H1 (cell line): ENCODE measurements at regions not wholly inside any gene's neighbourhood (a gene's known extent, or its start where the extent isn't known, plus 50 kb on each side); places are given as distances from the start of the nearest gene placed in this dataset.

ENCODE experiments used
- CTCF ChIA-PET: fragments of 300-600 bp; sonication (Branson Sonifier 250); formaldehyde crosslinking; loops from one replicate; lab custom pipeline; 2021; ENCODE audit not compliant: partially characterized antibody; lab: Charles Lee
- POLR2A ChIA-PET: fragments of 300-600 bp; sonication (Branson Sonifier 250); formaldehyde crosslinking; loops from one replicate; lab custom pipeline; 2021; ENCODE audit warnings: inconsistent platforms; ENCODE audit not compliant: partially characterized antibody; lab: Charles Lee
- DNase-seq, 2 experiments: peaks; one replicate each; pipeline versions ENCODE4 v3.0.0 to v3.0.0-alpha.2; 2010 to 2022; ENCODE audit warnings: low spot score in 2 of 2, low read depth in 1 of 2, mixed read lengths in 1 of 2
- FAIRE-seq: peaks from 2 replicates; lab custom pipeline; 2011; peaks lifted over from hg19 to GRCh38; lab: Jason Lieb, UNC
- H2AFZ ChIP-seq: 2 replicates; pipeline ENCODE4 v1.8.1; 2012; ENCODE audit warnings: low read length, inconsistent platforms
- H2AK5ac ChIP-seq: 2 replicates; pipeline ENCODE4 v1.6.1; 2013; ENCODE audit warnings: low read depth, low read length
- H2BK120ac ChIP-seq: replicated peaks from 2 replicates; pipeline ENCODE3; 2013; ENCODE audit warnings: low read depth, low read length, inconsistent platforms
- H2BK12ac ChIP-seq: 2 replicates; pipeline ENCODE4 v1.6.1; 2013; ENCODE audit warnings: low read depth, low read length
- H2BK15ac ChIP-seq: 2 replicates; pipeline ENCODE4 v1.6.1; 2013; ENCODE audit warnings: low read length
- H2BK20ac ChIP-seq: 2 replicates; pipeline ENCODE4 v1.6.1; 2013; ENCODE audit warnings: low read length
- H2BK5ac ChIP-seq: 2 replicates; pipeline ENCODE4 v1.6.1; 2013; ENCODE audit warnings: low read depth, low read length
- H3K14ac ChIP-seq: 2 replicates; pipeline ENCODE4 v1.6.1; 2013; ENCODE audit warnings: inconsistent platforms; ENCODE audit not compliant: insufficient read length
- H3K18ac ChIP-seq: 2 replicates; pipeline ENCODE4 v1.6.1; 2013; ENCODE audit warnings: low read length; ENCODE audit errors: extremely low read depth
- H3K23ac ChIP-seq: 2 replicates; pipeline ENCODE4 v1.6.1; 2013; ENCODE audit warnings: inconsistent platforms; ENCODE audit not compliant: insufficient read length
- H3K23me2 ChIP-seq: 2 replicates; pipeline ENCODE4 v1.6.1; 2013; ENCODE audit warnings: low read depth, low read length
- H3K27ac ChIP-seq: 2 replicates; pipeline ENCODE4 v1.6.1; 2011; ENCODE audit warnings: low read depth, low read length, inconsistent platforms
- H3K27me3 ChIP-seq, 4 experiments: replicated peaks in 1 of 4; 1 replicate in 1 of 4; 2 replicates in 3 of 4; pipeline versions ENCODE4 v1.6.1 to v1.8.1; 2011 to 2013; ENCODE audit warnings: low read length in 3 of 4, mild to moderate bottlenecking in 3 of 4, inconsistent platforms in 2 of 4, mixed read lengths in 2 of 4, moderate library complexity in 1 of 4; ENCODE audit not compliant: control insufficient read depth in 3 of 4, insufficient read depth in 3 of 4; ENCODE audit errors: extremely low read depth in 1 of 4
- H3K36me3 ChIP-seq, 4 experiments: 2 replicates each; pipeline versions ENCODE4 v1.6.1 to v1.8.1; 2011 to 2013; ENCODE audit warnings: mild to moderate bottlenecking in 4 of 4, low read length in 3 of 4, moderate library complexity in 2 of 4, control low read depth in 1 of 4, inconsistent platforms in 1 of 4; ENCODE audit not compliant: insufficient read depth in 4 of 4, control insufficient read depth in 2 of 4
- H3K4ac ChIP-seq: replicated peaks from 2 replicates; pipeline ENCODE3; 2013; ENCODE audit warnings: low read length, low read depth, mixed read lengths, inconsistent platforms; ENCODE audit not compliant: insufficient read length
- H3K4me1 ChIP-seq, 4 experiments: replicated peaks in 1 of 4; 1 replicate in 1 of 4; 2 replicates in 3 of 4; pipeline versions ENCODE4 v1.6.1 to v1.8.1; 2011 to 2013; ENCODE audit warnings: low read length in 3 of 4, inconsistent platforms in 2 of 4, mixed read lengths in 1 of 4; ENCODE audit not compliant: insufficient read depth in 4 of 4, control insufficient read depth in 3 of 4
- H3K4me2 ChIP-seq, 2 experiments: 2 replicates each; pipeline versions ENCODE4 v1.6.1 to v1.8.1; 2011 to 2013; ENCODE audit warnings: low read depth in 2 of 2, low read length in 2 of 2, control low read depth in 1 of 2, inconsistent platforms in 1 of 2, mild to moderate bottlenecking in 1 of 2; ENCODE audit not compliant: insufficient read depth in 1 of 2
- H3K4me3 ChIP-seq, 4 experiments: fragments of 200-600, 300-600 bp in 1 of 4; sonication (generic), shearing (Covaris generic), sonication (Bioruptor Twin) in 1 of 4; 2 replicates each; pipeline versions ENCODE4 v1.5.1 to v1.8.1; 2011 to 2016; ENCODE audit warnings: low read length in 4 of 4, low read depth in 3 of 4, control low read depth in 2 of 4, inconsistent platforms in 2 of 4, mild to moderate bottlenecking in 2 of 4, mixed read lengths in 1 of 4, moderate library complexity in 1 of 4; ENCODE audit not compliant: insufficient read depth in 2 of 4; ENCODE audit errors: extremely low read depth in 1 of 4
- H3K56ac ChIP-seq: replicated peaks from 2 replicates; pipeline ENCODE3; 2013; ENCODE audit warnings: low read depth, mild to moderate bottlenecking, mixed read lengths, low read length, inconsistent platforms; ENCODE audit not compliant: insufficient read length
- H3K79me1 ChIP-seq: 2 replicates; pipeline ENCODE4 v1.6.1; 2013; ENCODE audit warnings: low read depth, low read length, control low read depth
- H3K79me2 ChIP-seq, 2 experiments: 2 replicates each; pipeline versions ENCODE4 v1.6.1 to v1.8.1; 2012 to 2013; ENCODE audit warnings: low read length in 2 of 2, mild to moderate bottlenecking in 2 of 2, inconsistent platforms in 1 of 2; ENCODE audit not compliant: insufficient read depth in 2 of 2, control insufficient read depth in 1 of 2
- H3K9ac ChIP-seq, 4 experiments: replicated peaks in 1 of 4; 1 replicate in 1 of 4; 2 replicates in 3 of 4; pipeline versions ENCODE4 v1.6.1 to v1.8.1; 2011 to 2013; ENCODE audit warnings: low read depth in 3 of 4, low read length in 3 of 4, control low read depth in 2 of 4, mild to moderate bottlenecking in 2 of 4, moderate library complexity in 2 of 4, inconsistent platforms in 1 of 4; ENCODE audit errors: extremely low read depth in 1 of 4
- H3K9me3 ChIP-seq, 2 experiments: 2 replicates each; pipeline versions ENCODE4 v1.6.1 to v1.8.1; 2012 to 2013; ENCODE audit warnings: mild to moderate bottlenecking in 2 of 2, moderate library complexity in 2 of 2, control low read depth in 1 of 2, inconsistent platforms in 1 of 2, low read depth in 1 of 2, low read length in 1 of 2, mixed read lengths in 1 of 2; ENCODE audit not compliant: insufficient read depth in 2 of 2
- H4K20me1 ChIP-seq, 2 experiments: replicated peaks in 1 of 2; 2 replicates each; pipeline versions ENCODE3 to v1.8.1; 2011 to 2013; ENCODE audit warnings: inconsistent platforms in 2 of 2, low read length in 2 of 2, mild to moderate bottlenecking in 1 of 2; ENCODE audit not compliant: insufficient read depth in 2 of 2, control insufficient read depth in 1 of 2
- H4K5ac ChIP-seq: 2 replicates; pipeline ENCODE4 v1.6.1; 2013; ENCODE audit warnings: low read length, low read depth, mixed read lengths, inconsistent platforms; ENCODE audit not compliant: insufficient read length
- H4K8ac ChIP-seq: 2 replicates; pipeline ENCODE4 v1.8.0; 2013; ENCODE audit warnings: mild to moderate bottlenecking, moderate library complexity, low read length, inconsistent platforms; ENCODE audit not compliant: insufficient read depth; ENCODE audit errors: extremely low read depth
- H4K91ac ChIP-seq: replicated peaks from 2 replicates; pipeline ENCODE3; 2013; ENCODE audit warnings: low read length, mixed read lengths, inconsistent platforms; ENCODE audit not compliant: insufficient read length
- GABPA ChIP-seq: IDR thresholded peaks from 2 replicates; pipeline ENCODE4 v1.6.1; 2011; ENCODE audit warnings: mild to moderate bottlenecking, low read length, moderate library complexity, borderline replicate concordance; ENCODE audit not compliant: insufficient read depth
- GTF2F1 ChIP-seq: IDR thresholded peaks from 2 replicates; pipeline ENCODE4 v1.6.1; 2012; ENCODE audit warnings: low read depth, low read length, improper control_type of control experiment, borderline replicate concordance
- HDAC2 ChIP-seq, 2 experiments: fragments of 300-600 bp in 1 of 2; sonication (generic) in 1 of 2; IDR thresholded peaks; 2 replicates each; pipeline ENCODE4 v1.6.1; 2011 to 2012; ENCODE audit warnings: low read depth in 2 of 2, low read length in 2 of 2, mild to moderate bottlenecking in 2 of 2, moderate library complexity in 2 of 2, borderline replicate concordance in 1 of 2, inconsistent platforms in 1 of 2
- JUN ChIP-seq: IDR thresholded peaks from 2 replicates; pipeline ENCODE4 v1.6.1; 2011; ENCODE audit warnings: low read depth, mild to moderate bottlenecking, improper control_type of control experiment, low read length
- JUND ChIP-seq: IDR thresholded peaks from 2 replicates; pipeline ENCODE4 v1.6.1; 2011; ENCODE audit warnings: mild to moderate bottlenecking, improper control_type of control experiment, low read length
- POU5F1 ChIP-seq: IDR thresholded peaks from 2 replicates; pipeline ENCODE4 v1.6.1; 2011; ENCODE audit warnings: low read depth, mild to moderate bottlenecking, low read length, moderate library complexity
- RAD21 ChIP-seq, 2 experiments: IDR thresholded peaks in 1 of 2; conservative IDR thresholded peaks in 1 of 2; 2 replicates each; pipeline ENCODE4 v1.6.1; 2011; ENCODE audit warnings: low read depth in 2 of 2, low read length in 2 of 2, improper control_type of control experiment in 1 of 2, inconsistent platforms in 1 of 2, mild to moderate bottlenecking in 1 of 2, moderate library complexity in 1 of 2
- SP2 ChIP-seq: IDR thresholded peaks from 2 replicates; pipeline ENCODE4 v1.6.1; 2012; ENCODE audit warnings: mild to moderate bottlenecking, low read length, inconsistent platforms
- SUZ12 ChIP-seq: fragments of 200-600 bp; sonication (generic); IDR thresholded peaks from 2 replicates; pipeline ENCODE4 v1.6.1; 2012; ENCODE audit warnings: mild to moderate bottlenecking, inconsistent platforms, low read length, moderate library complexity, mixed read lengths
- WGBS, 2 experiments: shearing (Covaris generic) in 1 of 2; methylation state at CpG; one replicate each; pipeline versions ENCODE4 v1.1.6 to v1.1.7; 2013 to 2015; ENCODE audit warnings: low lambda C conversion rate in 2 of 2, mixed read lengths in 2 of 2, inconsistent platforms in 1 of 2, low coverage in 1 of 2, missing lambda C conversion rate in 1 of 2; ENCODE audit not compliant: insufficient replicate concordance in 2 of 2, insufficient coverage in 1 of 2, insufficient read length in 1 of 2; ENCODE audit errors: extremely low coverage in 1 of 2, missing lambda C conversion rate in 1 of 2; 5-methylcytosine and 5-hydroxymethylcytosine counted together
- TF ChIP-seq, protein P1 (sequence below): IDR thresholded peaks from 2 replicates; pipeline ENCODE4 v1.6.1; 2012; ENCODE audit warnings: low read length, inconsistent platforms

DNA sequence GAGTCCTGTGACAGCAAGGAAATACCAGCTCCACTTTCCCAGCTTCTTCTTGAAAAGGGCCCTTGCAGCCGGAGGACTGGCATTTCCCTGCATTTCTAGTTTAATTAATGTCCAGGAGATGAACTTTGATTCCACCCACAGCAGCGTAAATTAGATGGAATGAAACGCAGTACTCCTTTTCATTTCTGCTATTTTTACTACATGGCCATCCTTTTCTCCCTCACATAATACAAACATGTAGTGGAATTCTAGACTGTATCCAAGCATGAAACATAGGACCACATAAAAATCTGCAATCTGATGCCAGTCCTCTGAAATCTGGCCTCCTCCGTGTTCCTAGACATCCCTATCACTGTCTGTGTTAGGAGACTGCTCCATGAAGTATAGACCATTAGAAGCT, 403.2 kb downstream of the NR2F2 start:
- Histone ChIP-seq H3K27me3 (no peaks in the 10 kb centered on the region), H2BK5ac (no peak overlapping the region), H3K27ac (no peak overlapping the region), H4K20me1 (no peaks in the 10 kb centered on the region), H3K56ac (no peak overlapping the region), H2BK12ac (no peak overlapping the region), H2BK20ac (no peak overlapping the region), H4K91ac (no peak overlapping the region), H3K14ac (no peak overlapping the region), H3K79me2 (no peaks in the 10 kb centered on the region), H3K4me1 (no peaks in the 10 kb centered on the region; a peak in 1 of 7 replicates), H2BK15ac (no peak overlapping the region), H2BK120ac (no peak overlapping the region), H2AK5ac (no peak overlapping the region), H3K23ac (no peak overlapping the region), H4K5ac (no peak overlapping the region), H4K8ac (no peak overlapping the region), H3K36me3 (no peaks in the 10 kb centered on the region), H3K18ac (no peak overlapping the region), H3K4ac (no peak overlapping the region), H3K9ac (no peak overlapping the region), H3K4me2 (no peak overlapping the region), H3K23me2 (no peaks in the 10 kb centered on the region), H3K79me1 (no peaks in the 10 kb centered on the region), H3K4me3 (no peak overlapping the region), H3K9me3 (no peaks in the 10 kb centered on the region), H2AFZ (no peak overlapping the region)
- DNase-seq (no peak), FAIRE-seq (no peak)
- 97% methylated on average over 4 of the region's 4 CpGs; no CpG with 5 or more reads in 1 of the 2 experiments for WGBS, 2 experiments
- ChIA-PET CTCF (interaction anchor here (0.6 to 1.4 kb wide), 3 partner anchors 14 to 314 kb away, joined by 3 to 7 read pairs (median 3); no protein-coding TSS in a partner anchor), POLR2A (no interaction called here)
- TF ChIP-seq, protein P1, sequence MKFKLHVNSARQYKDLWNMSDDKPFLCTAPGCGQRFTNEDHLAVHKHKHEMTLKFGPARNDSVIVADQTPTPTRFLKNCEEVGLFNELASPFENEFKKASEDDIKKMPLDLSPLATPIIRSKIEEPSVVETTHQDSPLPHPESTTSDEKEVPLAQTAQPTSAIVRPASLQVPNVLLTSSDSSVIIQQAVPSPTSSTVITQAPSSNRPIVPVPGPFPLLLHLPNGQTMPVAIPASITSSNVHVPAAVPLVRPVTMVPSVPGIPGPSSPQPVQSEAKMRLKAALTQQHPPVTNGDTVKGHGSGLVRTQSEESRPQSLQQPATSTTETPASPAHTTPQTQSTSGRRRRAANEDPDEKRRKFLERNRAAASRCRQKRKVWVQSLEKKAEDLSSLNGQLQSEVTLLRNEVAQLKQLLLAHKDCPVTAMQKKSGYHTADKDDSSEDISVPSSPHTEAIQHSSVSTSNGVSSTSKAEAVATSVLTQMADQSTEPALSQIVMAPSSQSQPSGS: no peak
- no peak for TF ChIP-seq SP2
- TF ChIP-seq JUND: no peak
- TF ChIP-seq HDAC2 (IDR thresholded peaks at IDR 0.05; ENCODE audit: borderline replicate concordance in 1 of 2, low read depth in 2 of 2, low read length in 2 of 2): no peak
- no peak for TF ChIP-seq SUZ12
- TF ChIP-seq GABPA: no peak
- no peak for TF ChIP-seq RAD21 (IDR thresholded peaks at IDR 0.05 in 1 of 2, conservative IDR thresholded peaks at IDR 0.05 in 1 of 2; ENCODE audit: low read depth in 2 of 2, low read length in 2 of 2)
- TF ChIP-seq JUN: no peak
- TF ChIP-seq POU5F1: no peak
- TF ChIP-seq GTF2F1: no peak
